T47D (cell line): ENCODE measurements at regions not wholly inside any gene's neighbourhood (a gene's known extent, or its start where the extent isn't known, plus 50 kb on each side); places are given as distances from the start of the nearest gene placed in this dataset.

Experiments
- DNase-seq, 2 experiments: peaks; one replicate each; pipeline versions ENCODE4 v3.0.0 to v3.0.0-alpha.2; 2011 to 2012; ENCODE audit warnings: low read depth in 1 of 2, low spot score in 1 of 2
- JUND ChIP-seq: IDR thresholded peaks from 2 replicates; pipeline ENCODE4 v1.6.1; 2012; ENCODE audit warnings: low read depth
- in situ Hi-C: cut with HindIII; loops from 2 replicates; pipeline ENCODE4 v1.10.0; 2016; ENCODE audit warnings: low sequenced_read_pairs, low pct_unique_long_range_greater_than_20kb

GRCh38 chr4:173937631-173938270 is 345.7 kb downstream of the FBXO8 start:
- DNase-seq = no peak
- in situ Hi-C loops = no loop called here
- no peak for TF ChIP-seq JUND

- in situ Hi-C loops = no loop called here
- no peak for TF ChIP-seq JUND
- DNase-seq = no peak
These were observed 346.6 kb downstream of the FBXO8 start for GRCh38 chr4:173936861-173937260.

GRCh38 chr4:173935622-173936405 is 347.7 kb downstream of the FBXO8 start:
- in situ Hi-C loops = no loop called here
- no peak for TF ChIP-seq JUND
- DNase-seq = no peak

- no peak for TF ChIP-seq JUND
- in situ Hi-C loops = no loop called here
- no peak for DNase-seq
These were observed 348.4 kb downstream of the FBXO8 start for GRCh38 chr4:173934933-173935620.

- in situ Hi-C loops = no loop called here
- no peak for TF ChIP-seq JUND
- DNase-seq = no peak
These were observed 349.3 kb downstream of the FBXO8 start for GRCh38 chr4:173934201-173934600.

- in situ Hi-C loops = no loop called here
- no peak for TF ChIP-seq JUND
- no peak for DNase-seq
These were observed 350.8 kb downstream of the FBXO8 start for GRCh38 chr4:173932701-173933100.

GRCh38 chr4:173930329-173930967 is 353.0 kb downstream of the FBXO8 start:
- no peak for TF ChIP-seq JUND
- DNase-seq = no peak
- in situ Hi-C loops = no loop called here

GRCh38 chr4:173929921-173930320 is 353.5 kb downstream of the FBXO8 start:
- in situ Hi-C loops = no loop called here
- DNase-seq = no peak
- no peak for TF ChIP-seq JUND

GRCh38 chr4:173924561-173924960 is 358.9 kb downstream of the FBXO8 start:
- no peak for DNase-seq
- in situ Hi-C loops = no loop called here
- no peak for TF ChIP-seq JUND

- DNase-seq = no peak
- in situ Hi-C loops = no loop called here
- no peak for TF ChIP-seq JUND
These were observed 363.6 kb downstream of the FBXO8 start for GRCh38 chr4:173919861-173920260.

GRCh38 chr4:173919196-173919595 is 364.3 kb downstream of the FBXO8 start:
- in situ Hi-C loops = no loop called here
- TF ChIP-seq JUND = no peak
- no peak for DNase-seq

- DNase-seq = no peak
- in situ Hi-C loops = no loop called here
These were observed 366.1 kb downstream of the FBXO8 start for GRCh38 chr4:173917255-173917960.

GRCh38 chr4:173913496-173913895 is 370.0 kb downstream of the FBXO8 start:
- in situ Hi-C loops = no loop called here
- DNase-seq = no peak
- TF ChIP-seq JUND = no peak

More at GRCh38 chr4:173917255-173917960, 366.1 kb downstream of the FBXO8 start:
- TF ChIP-seq JUND = no peak
